ENCODE measurements at regions not wholly inside any gene's neighbourhood (a gene's known extent, or its start where the extent isn't known, plus 50 kb on each side); places are given as distances from the start of the nearest gene placed in this dataset.
A peak's percentile ranks its signal among the peaks of the same experiment; 100 is the strongest.

DNA sequence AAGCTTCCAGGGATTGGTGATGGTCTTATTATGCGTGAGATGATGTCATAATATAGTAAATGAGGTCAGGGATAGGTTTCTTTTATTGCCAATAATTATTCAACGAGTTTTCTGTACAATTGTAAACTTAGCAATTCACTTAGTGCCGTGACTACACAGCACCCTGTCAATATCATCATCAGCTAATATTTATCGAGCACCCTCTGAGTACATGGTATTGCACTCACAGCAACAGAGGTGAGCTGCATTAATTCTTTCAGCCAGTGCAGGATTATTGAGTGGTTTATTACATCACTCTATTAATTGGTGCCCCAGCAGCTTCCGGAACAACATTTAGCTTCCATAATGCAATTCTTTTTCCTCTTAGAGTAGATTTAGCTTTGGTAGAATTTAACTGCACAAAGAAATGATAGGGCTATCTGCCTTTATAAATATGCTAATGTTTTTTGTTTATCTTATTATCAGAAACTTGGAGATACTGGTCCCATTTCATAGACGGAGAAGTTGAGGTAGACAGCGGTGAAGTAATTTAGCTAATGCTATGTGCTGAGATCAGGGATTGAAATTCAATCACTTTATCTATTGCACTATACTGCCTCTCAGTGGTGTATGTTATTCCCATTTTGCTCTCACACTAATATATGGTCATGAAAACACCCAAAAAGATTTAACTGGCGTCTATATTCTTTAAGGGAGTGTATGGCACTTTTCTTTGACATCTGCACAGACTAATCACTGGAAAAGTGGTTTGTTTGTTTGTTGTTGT, 726.1 kb upstream of the WWC1 start:
- no peak for DNase-seq (ENCODE audit: low read depth)
- H3K4me3 ChIP-seq (ENCODE audit: low read length), result no peak overlapping the region
- TF ChIP-seq, protein P1, sequence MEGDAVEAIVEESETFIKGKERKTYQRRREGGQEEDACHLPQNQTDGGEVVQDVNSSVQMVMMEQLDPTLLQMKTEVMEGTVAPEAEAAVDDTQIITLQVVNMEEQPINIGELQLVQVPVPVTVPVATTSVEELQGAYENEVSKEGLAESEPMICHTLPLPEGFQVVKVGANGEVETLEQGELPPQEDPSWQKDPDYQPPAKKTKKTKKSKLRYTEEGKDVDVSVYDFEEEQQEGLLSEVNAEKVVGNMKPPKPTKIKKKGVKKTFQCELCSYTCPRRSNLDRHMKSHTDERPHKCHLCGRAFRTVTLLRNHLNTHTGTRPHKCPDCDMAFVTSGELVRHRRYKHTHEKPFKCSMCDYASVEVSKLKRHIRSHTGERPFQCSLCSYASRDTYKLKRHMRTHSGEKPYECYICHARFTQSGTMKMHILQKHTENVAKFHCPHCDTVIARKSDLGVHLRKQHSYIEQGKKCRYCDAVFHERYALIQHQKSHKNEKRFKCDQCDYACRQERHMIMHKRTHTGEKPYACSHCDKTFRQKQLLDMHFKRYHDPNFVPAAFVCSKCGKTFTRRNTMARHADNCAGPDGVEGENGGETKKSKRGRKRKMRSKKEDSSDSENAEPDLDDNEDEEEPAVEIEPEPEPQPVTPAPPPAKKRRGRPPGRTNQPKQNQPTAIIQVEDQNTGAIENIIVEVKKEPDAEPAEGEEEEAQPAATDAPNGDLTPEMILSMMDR (conservative IDR thresholded peaks at IDR 0.05; ENCODE audit: low read depth, low read length), result peak; percentile 44

DNA sequence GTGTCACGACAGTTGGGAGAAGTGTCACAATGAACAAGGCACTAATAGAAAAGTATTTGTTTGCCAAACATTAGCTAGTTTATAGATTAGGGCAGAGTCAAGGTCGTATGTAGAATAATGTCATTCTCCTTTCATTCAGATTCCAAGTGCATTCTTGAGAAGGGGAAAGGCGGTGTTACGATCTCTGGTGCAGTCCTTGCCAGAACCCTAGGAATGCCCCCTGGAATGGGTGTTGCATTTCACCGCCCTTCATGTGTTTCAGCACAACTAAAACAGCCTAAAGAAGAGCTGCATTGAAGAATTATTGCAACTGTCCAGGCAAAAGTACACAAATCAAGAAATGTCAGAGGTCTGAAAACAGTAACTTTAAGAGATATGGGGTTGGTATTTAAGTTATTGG, 721.0 kb upstream of the WWC1 start:
- no peak overlapping the region for H3K4me3 ChIP-seq (ENCODE audit: low read length)
- TF ChIP-seq, protein P1 (conservative IDR thresholded peaks at IDR 0.05; ENCODE audit: low read depth, low read length), result no peak
- no peak for DNase-seq (ENCODE audit: low read depth)

DNA sequence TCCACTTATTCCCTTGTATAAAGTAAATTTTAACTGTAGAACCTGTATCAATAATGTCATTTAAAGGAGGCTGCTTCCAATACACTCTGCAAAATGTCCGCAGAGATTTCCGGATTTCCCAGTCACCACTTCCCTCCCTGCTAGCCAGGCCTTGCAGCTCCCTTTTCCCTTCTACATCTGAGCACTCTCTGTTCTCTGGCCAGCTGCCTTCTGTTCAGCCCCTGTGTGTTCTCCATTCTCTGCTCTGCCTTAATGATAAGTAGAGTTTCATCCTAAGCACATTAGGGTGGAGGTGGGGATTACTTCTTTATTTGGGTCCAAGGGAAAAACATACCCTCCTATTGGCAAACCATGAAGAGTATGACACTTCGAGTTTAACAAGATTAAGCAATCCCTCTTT, 719.6 kb upstream of the WWC1 start:
- H3K4me3 ChIP-seq (ENCODE audit: low read length), result no peak overlapping the region
- DNase-seq (ENCODE audit: low read depth), result no peak
- TF ChIP-seq, protein P1 (conservative IDR thresholded peaks at IDR 0.05; ENCODE audit: low read depth, low read length), result no peak

DNA sequence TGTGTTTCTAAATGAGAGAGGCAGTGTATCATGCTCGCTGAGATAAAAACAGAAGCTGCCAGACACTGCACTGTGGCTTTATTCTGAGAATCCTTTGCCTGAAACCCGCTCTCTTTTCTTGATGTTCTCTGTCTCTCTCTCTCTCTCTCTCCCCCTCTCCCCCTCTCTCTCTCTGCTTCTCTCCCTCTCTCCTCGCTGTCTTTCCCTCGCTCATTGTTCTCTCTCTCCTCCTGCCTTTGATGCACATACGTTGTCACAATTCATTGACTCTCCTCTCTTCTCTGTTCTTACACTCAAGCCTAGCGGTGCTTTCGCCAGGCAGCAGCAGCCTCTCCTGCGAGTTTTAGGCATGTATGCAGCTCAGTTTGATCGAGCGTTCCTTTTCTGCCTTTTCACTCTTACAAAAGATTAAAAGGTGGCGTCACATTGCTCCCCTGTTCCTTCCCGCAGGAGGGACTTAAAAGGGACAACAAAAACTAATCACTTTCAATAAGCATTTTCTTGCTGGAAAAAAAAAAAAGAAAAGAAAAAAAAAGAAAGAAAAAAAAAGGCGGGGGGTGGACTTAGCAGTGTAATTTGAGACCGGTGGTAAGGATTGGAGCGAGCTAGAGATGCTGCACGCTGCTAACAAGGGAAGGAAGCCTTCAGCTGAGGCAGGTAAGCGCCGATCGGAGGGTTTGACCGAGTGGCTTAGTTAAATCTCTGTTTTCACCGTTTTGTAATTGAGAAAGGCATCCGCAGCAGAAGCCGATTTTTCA, 717.9 kb upstream of the WWC1 start:
- no peak for DNase-seq (ENCODE audit: low read depth)
- peak overlapping the region; percentile 59 for H3K4me3 ChIP-seq (ENCODE audit: low read length)
- TF ChIP-seq, protein P1 (conservative IDR thresholded peaks at IDR 0.05; ENCODE audit: low read depth, low read length), result no peak

DNA sequence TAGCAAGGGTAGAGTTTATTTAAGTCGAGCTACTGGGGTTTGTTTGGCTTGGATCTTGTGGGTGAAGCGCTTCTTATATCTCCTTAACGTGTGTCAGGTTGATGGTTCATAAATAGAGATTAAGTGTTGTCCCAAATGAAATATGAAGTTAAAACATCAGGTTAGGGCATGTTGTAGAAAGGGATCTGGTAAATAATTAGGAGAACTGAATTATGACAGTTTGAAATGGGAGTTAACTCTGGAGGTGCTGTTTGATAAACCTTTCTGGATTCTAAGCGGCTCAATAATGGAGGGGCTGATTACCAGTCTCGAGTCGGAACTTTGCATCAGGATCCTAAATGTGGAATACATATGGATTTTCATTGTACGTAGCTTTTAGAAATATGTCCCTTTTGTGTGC, 717.0 kb upstream of the WWC1 start:
- TF ChIP-seq, protein P1 (conservative IDR thresholded peaks at IDR 0.05; ENCODE audit: low read depth, low read length), result no peak
- no peak overlapping the region for H3K4me3 ChIP-seq (ENCODE audit: low read length)
- DNase-seq (ENCODE audit: low read depth), result no peak

DNA sequence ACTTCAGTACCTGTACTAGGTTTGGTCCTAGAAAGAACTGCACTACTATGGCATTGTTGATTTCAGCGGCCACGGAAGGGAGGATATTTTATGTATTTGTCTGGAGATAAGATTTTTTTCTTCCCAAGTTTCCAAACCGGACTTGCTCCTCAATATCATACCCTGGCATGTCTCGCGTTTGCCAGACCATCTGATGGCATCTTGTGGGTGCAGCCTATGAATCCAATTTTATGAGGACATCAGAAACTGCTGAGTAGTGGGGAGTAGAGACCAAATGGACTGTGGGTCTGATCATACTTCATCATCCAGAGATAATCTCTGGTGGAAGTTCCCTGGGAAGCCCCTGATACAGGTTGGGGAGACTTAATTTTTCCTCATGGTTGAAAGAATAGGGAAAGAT, 716.1 kb upstream of the WWC1 start:
- TF ChIP-seq, protein P1 (conservative IDR thresholded peaks at IDR 0.05; ENCODE audit: low read depth, low read length), result no peak
- DNase-seq (ENCODE audit: low read depth), result no peak
- H3K4me3 ChIP-seq (ENCODE audit: low read length), result no peak overlapping the region

DNA sequence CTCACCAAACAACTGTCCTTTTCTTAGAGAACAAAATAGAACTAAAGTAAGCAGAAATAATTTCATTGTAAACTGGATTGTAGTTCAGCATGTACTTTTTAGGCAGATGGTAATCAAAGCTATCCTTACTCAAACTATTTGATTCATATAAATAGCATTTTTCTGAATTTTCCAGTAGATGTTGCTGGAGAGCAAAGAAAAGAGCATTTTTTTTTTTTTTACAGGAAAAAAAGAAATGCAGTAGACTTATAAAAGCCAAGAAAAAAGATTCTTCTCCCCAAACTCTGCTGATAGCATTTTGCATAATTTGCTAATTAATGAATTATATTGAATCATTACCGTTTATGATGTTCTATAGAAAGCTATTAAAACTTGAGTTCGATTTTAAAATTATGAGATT, 715.3 kb upstream of the WWC1 start:
- DNase-seq (ENCODE audit: low read depth), result no peak
- TF ChIP-seq, protein P1 (conservative IDR thresholded peaks at IDR 0.05; ENCODE audit: low read depth, low read length), result no peak

More for the DNA sequence above, 715.3 kb upstream of the WWC1 start:
- H3K4me3 ChIP-seq (ENCODE audit: low read length), result no peak overlapping the region
